Testis (tissue), 2 donors: ENCODE measurements at regions not wholly inside any gene's neighbourhood (a gene's known extent, or its start where the extent isn't known, plus 50 kb on each side); places are given as distances from the start of the nearest gene placed in this dataset.

Source experiments
- DNase-seq: peaks from one replicate; pipeline ENCODE4 v3.0.0-alpha.2; 2019
- H3K27ac ChIP-seq, 2 donors: fragments of 200-600 bp; sonication (generic); one replicate each; pipeline ENCODE4 v1.5.1; 2019
- H3K27me3 ChIP-seq: fragments of 200-600 bp; sonication (generic); one replicate; pipeline ENCODE4 v1.5.1; 2019
- H3K36me3 ChIP-seq: fragments of 200-600 bp; sonication (generic); one replicate; pipeline ENCODE4 v1.5.1; 2017; ENCODE audit warnings: low read depth; ENCODE audit errors: missing control alignments
- H3K4me1 ChIP-seq: fragments of 200-600 bp; sonication (generic); one replicate; pipeline ENCODE4 v1.5.1; 2019
- H3K4me3 ChIP-seq, 2 donors: fragments of 200-600 bp; sonication (generic); one replicate each; pipeline ENCODE4 v1.5.1; 2017 to 2019
- H3K9me3 ChIP-seq: fragments of 200-600 bp; sonication (generic); one replicate; pipeline ENCODE4 v1.5.1; 2017
- POLR2A ChIP-seq: fragments of 450-650 bp; IDR thresholded peaks from one replicate; pipeline ENCODE4 v1.6.1; 2017; ENCODE audit warnings: antibody characterized with exemption, mild to moderate bottlenecking, moderate library complexity
- WGBS, 2 donors: methylation state at CpG; one replicate each; pipeline ENCODE4 v1.1.5; 2018; 5-methylcytosine and 5-hydroxymethylcytosine counted together
- intact Hi-C: fragments of 100-400 bp; cut with DNase I; formaldehyde crosslinking; loops from one replicate; pipeline ENCODE4 v1.15.1; 2023; ENCODE audit warnings: low total_unique reads
- TF ChIP-seq, protein P1 (sequence below), 3 experiments: fragments of 450-650 bp in 2 of 3; fragments of 200-600 bp in 1 of 3; sonication (generic) in 1 of 3; IDR thresholded peaks; one replicate each; pipeline ENCODE4 v1.5.1; 2016 to 2019; ENCODE audit warnings: antibody characterized with exemption in 3 of 3, mild to moderate bottlenecking in 2 of 3, moderate library complexity in 1 of 3

DNA sequence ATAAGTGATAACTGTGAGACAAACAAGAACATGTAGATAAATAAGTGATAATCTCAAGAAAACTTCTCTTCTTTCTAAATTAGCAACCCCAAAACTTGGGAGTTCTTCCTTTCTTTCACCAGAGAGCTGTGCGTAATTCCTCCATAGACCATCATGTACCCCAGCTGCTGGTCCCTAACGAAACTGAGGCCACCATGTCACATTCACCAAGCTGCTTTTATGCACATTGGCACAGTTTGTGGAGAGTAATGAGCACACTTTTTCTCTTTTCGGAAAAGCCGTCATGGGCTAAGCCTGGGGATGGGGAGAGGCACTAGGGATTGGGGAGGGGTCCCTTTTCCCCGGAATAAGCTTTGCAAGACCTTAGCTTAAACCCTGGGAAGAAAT is 561.4 kb downstream of the BNC2 start:
- intact Hi-C loops, result no loop called here
- TF ChIP-seq, protein P1, sequence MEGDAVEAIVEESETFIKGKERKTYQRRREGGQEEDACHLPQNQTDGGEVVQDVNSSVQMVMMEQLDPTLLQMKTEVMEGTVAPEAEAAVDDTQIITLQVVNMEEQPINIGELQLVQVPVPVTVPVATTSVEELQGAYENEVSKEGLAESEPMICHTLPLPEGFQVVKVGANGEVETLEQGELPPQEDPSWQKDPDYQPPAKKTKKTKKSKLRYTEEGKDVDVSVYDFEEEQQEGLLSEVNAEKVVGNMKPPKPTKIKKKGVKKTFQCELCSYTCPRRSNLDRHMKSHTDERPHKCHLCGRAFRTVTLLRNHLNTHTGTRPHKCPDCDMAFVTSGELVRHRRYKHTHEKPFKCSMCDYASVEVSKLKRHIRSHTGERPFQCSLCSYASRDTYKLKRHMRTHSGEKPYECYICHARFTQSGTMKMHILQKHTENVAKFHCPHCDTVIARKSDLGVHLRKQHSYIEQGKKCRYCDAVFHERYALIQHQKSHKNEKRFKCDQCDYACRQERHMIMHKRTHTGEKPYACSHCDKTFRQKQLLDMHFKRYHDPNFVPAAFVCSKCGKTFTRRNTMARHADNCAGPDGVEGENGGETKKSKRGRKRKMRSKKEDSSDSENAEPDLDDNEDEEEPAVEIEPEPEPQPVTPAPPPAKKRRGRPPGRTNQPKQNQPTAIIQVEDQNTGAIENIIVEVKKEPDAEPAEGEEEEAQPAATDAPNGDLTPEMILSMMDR (IDR thresholded peaks at IDR 0.05), result no peak
- no peak for TF ChIP-seq POLR2A
- H3K27me3 ChIP-seq, result no peaks in the 10 kb centered on the region

DNA sequence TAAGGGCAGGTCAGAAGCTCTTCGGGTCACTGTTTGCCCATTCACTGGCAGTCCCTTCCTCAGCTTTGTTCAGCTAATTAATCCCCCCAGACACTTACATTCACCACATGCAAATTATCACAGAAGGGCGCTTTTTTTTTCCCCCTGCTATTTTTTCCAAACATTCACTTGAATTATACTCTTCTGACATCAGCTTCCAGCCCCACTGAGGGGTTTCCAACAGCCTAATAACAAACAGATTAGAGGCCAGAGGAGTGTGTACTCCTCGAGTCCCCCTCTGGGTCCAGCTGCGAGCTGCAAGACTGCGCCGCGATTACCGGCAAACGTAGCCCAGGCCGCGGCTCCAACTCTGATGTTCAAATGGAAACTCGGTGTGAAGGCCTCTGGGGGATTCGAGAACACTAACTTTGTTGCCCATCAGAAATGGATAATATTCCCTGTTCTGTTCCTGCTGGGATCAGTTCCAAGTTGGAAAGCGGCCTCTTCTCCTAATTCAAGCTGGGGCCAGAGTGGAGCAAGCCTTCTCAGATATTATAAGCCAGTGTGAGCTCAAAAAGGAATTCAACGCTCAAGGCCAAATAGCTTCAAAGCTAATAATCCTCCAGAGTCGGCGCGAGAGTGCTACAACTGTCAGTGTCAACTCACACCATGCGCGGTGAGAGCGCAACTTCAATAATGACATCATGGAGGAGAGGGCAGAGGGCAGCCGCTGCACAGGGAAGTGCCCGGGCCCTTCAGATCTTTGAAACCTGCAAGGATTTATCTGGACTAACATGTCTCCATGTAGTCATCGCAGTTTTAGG is 560.8 kb downstream of the BNC2 start:
- Histone ChIP-seq H3K27ac (no peak overlapping the region), H3K36me3 (no peaks in the 10 kb centered on the region), H3K4me3 (no peak overlapping the region), H3K9me3 (no peaks in the 10 kb centered on the region), H3K4me1 (peaks cover 24% of the 10 kb centered on the region), H3K27me3 (no peaks in the 10 kb centered on the region)
- intact Hi-C loops, result no loop called here
- WGBS, 2 donors, result 21 to 24% methylated on average over 24 of the region's 24 CpGs
- DNase-seq, result peak; percentile 78
- no peak for TF ChIP-seq POLR2A
- TF ChIP-seq, protein P1 (IDR thresholded peaks at IDR 0.05), result no peak

More for the DNA sequence above, 561.4 kb downstream of the BNC2 start:
- Histone ChIP-seq H3K27ac (no peak overlapping the region), H3K36me3 (no peaks in the 10 kb centered on the region), H3K4me1 (peaks cover 24% of the 10 kb centered on the region), H3K9me3 (no peaks in the 10 kb centered on the region), H3K4me3 (no peak overlapping the region)
- whole genome bisulfite sequencing, 2 donors, result 46 to 51% methylated on average over 5 of the region's 5 CpGs
- no peak for DNase-seq

DNA sequence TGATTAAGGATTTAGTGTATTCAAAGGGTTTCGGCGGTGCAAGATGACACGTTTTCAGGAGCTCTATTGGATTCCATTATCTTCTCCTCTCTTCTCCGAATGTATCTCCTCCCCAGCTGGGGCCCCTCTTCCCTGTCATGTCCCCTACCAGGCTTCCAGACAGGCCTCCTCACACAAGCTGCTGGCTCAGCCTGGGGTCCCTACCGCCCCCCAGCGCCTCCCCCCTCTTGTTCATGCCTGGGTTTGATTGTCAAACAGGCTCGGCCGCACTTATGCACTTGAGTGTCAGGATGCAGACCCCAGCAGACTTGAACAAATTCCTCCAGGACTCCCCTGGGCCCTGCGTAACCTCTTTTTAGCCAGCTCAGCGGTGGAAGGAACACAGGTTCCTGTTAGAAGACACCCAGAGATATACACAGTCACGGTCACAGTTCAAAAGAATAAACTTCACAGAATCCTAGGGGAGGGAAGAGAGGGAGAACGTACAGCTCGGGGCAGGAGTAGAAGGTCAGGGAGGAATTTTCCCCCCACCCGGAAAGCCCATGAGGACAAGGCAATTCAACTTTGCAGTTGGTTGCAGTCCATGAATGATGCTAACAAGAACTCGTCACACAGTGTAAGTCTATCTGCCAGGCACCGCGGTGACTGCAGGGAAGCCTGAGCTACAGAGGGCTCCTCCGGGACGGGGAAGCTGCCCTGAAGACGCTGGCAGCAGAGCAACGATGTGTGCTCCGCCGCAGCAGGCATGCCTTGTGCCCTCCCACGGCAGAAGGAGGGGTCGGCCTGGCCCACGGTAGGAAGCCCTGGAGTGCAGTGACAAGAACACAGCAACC is 560.0 kb downstream of the BNC2 start:
- no peaks in the 10 kb centered on the region for H3K36me3 ChIP-seq
- H3K27ac ChIP-seq, result no peak overlapping the region
- no peaks in the 10 kb centered on the region for H3K9me3 ChIP-seq
- WGBS, 2 donors, result 32 to 33% methylated on average over 24 to 26 of the region's 26 CpGs
- H3K27me3 ChIP-seq, result no peaks in the 10 kb centered on the region
- H3K4me3 ChIP-seq, result no peak overlapping the region
- H3K4me1 ChIP-seq, result peaks cover 24% of the 10 kb centered on the region
- peak; percentile 37 for DNase-seq
- no peak for TF ChIP-seq POLR2A
- TF ChIP-seq, protein P1 (IDR thresholded peaks at IDR 0.05), result no peak
- intact Hi-C loops, result no loop called here

DNA sequence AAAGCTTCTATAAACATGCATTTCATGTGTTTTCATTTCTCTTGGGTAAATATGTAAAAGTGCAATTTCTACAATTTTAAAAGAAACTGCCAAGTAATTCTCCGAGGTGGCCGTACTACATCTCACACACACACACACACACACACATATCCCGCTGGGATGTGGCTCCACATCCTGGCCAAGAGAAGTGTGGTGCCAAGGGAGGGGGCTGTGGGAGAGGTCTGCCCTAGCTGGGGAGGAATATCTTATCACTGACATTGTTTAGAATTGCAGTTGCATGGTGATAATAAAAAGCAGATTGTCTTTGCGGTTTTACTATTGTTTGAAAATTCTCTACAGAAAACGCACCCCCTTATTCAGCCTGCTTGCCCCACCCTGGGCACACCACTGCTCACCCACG is 558.4 kb downstream of the BNC2 start:
- 53 to 64% methylated on average over 6 of the region's 6 CpGs for WGBS, 2 donors
- Histone ChIP-seq H3K27ac (no peak overlapping the region), H3K4me3 (no peak overlapping the region), H3K36me3 (no peaks in the 10 kb centered on the region), H3K4me1 (peaks cover 24% of the 10 kb centered on the region), H3K27me3 (no peaks in the 10 kb centered on the region), H3K9me3 (no peaks in the 10 kb centered on the region)
- TF ChIP-seq, protein P1 (IDR thresholded peaks at IDR 0.05), result no peak
- no peak for TF ChIP-seq POLR2A
- intact Hi-C loops, result no loop called here
- DNase-seq, result no peak
